Prostate gland (tissue), 2 donors: ENCODE measurements at regions not wholly inside any gene's neighbourhood (a gene's known extent, or its start where the extent isn't known, plus 50 kb on each side); places are given as distances from the start of the nearest gene placed in this dataset.

Source experiments
- DNase-seq: peaks from one replicate; pipeline ENCODE4 v3.0.0-alpha.2; 2019; ENCODE audit warnings: low spot score
- H3K27ac ChIP-seq, 2 donors: fragments of 200-600 bp; sonication (generic); 2 replicates each; pipeline ENCODE4 v1.5.1; 2017 to 2019
- H3K27me3 ChIP-seq: fragments of 200-600 bp; sonication (generic); replicated peaks from 2 replicates; pipeline ENCODE4 v1.5.1; 2019; ENCODE audit not compliant: insufficient read depth
- H3K36me3 ChIP-seq, 2 donors: fragments of 200-600 bp; sonication (generic); 1 replicate in 1 of 2; 2 replicates in 1 of 2; pipeline versions ENCODE4 v1.5.1 to v1.8.1; 2017 to 2019
- H3K4me1 ChIP-seq: fragments of 200-600 bp; sonication (generic); replicated peaks from 2 replicates; pipeline ENCODE4 v1.5.1; 2019
- H3K4me3 ChIP-seq, 2 donors: fragments of 200-600 bp; sonication (generic); 2 replicates each; pipeline ENCODE4 v1.5.1; 2017 to 2019
- H3K9me3 ChIP-seq: fragments of 200-600 bp; sonication (generic); 2 replicates; pipeline ENCODE4 v1.5.1; 2017
- POLR2A ChIP-seq: fragments of 450-650 bp; IDR thresholded peaks from one replicate; pipeline ENCODE4 v1.6.1; 2016; ENCODE audit warnings: antibody characterized with exemption, mild to moderate bottlenecking
- POLR2AphosphoS5 ChIP-seq: sonication (generic); formaldehyde crosslinking; IDR thresholded peaks from one replicate; pipeline ENCODE4 v1.6.1; 2017; ENCODE audit warnings: antibody characterized with exemption
- WGBS: methylation state at CpG from one replicate; pipeline ENCODE4 v1.1.5; 2018; 5-methylcytosine and 5-hydroxymethylcytosine counted together
- intact Hi-C: fragments of 100-400 bp; cut with DNase I; formaldehyde crosslinking; loops from one replicate; pipeline ENCODE4 v1.14.2; 2022
- TF ChIP-seq, protein P1 (sequence below), 4 experiments: fragments of 200-600 bp in 2 of 4; fragments of 450-650 bp in 2 of 4; sonication (generic) in 2 of 4; IDR thresholded peaks; 1 replicate in 3 of 4; 2 replicates in 1 of 4; pipeline ENCODE4 v1.5.1; 2016 to 2019; ENCODE audit warnings: antibody characterized with exemption in 4 of 4, mild to moderate bottlenecking in 2 of 4, moderate library complexity in 2 of 4

DNA sequence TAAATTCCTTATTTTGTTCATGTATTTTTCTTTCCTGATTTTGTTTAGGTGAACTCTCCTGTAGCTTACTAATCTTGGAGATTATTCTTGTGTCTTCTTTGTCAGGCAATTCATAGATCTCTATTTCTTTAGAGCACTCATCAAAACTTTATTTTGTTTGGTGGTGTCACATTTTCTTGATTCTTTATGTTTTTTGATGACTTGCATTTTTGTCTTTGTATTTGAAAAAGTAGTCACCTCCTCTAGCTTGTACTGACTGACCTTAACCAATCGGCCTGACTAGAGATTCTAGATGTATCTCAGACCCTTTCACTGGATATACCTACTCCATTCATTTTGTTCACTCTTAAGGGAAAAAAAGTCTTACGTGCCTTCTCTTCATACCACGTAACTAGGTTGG lies 986.3 kb upstream of the LRRTM1 start:
- Histone ChIP-seq H3K4me1 (no peaks in the 10 kb centered on the region), H3K4me3 (no peak overlapping the region), H3K36me3 (no peaks in the 10 kb centered on the region), H3K27me3 (no peaks in the 10 kb centered on the region), H3K27ac (no peak overlapping the region), H3K9me3 (no peaks in the 10 kb centered on the region)
- TF ChIP-seq, protein P1, sequence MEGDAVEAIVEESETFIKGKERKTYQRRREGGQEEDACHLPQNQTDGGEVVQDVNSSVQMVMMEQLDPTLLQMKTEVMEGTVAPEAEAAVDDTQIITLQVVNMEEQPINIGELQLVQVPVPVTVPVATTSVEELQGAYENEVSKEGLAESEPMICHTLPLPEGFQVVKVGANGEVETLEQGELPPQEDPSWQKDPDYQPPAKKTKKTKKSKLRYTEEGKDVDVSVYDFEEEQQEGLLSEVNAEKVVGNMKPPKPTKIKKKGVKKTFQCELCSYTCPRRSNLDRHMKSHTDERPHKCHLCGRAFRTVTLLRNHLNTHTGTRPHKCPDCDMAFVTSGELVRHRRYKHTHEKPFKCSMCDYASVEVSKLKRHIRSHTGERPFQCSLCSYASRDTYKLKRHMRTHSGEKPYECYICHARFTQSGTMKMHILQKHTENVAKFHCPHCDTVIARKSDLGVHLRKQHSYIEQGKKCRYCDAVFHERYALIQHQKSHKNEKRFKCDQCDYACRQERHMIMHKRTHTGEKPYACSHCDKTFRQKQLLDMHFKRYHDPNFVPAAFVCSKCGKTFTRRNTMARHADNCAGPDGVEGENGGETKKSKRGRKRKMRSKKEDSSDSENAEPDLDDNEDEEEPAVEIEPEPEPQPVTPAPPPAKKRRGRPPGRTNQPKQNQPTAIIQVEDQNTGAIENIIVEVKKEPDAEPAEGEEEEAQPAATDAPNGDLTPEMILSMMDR (IDR thresholded peaks at IDR 0.05) = no peak
- TF ChIP-seq POLR2AphosphoS5 (no peak), POLR2A (no peak)
- no peak for DNase-seq
- intact Hi-C loops = no loop called here
- WGBS = 93% methylated on average over 3 of the region's 3 CpGs

- 10% methylated on average over 2 of the region's 2 CpGs for WGBS
- TF ChIP-seq, protein P1 (IDR thresholded peaks at IDR 0.05) = no peak
- TF ChIP-seq POLR2AphosphoS5 (no peak), POLR2A (no peak)
- intact Hi-C loops = no loop called here
- Histone ChIP-seq H3K9me3 (no peaks in the 10 kb centered on the region), H3K27me3 (no peaks in the 10 kb centered on the region), H3K27ac (no peak overlapping the region), H3K4me1 (no peaks in the 10 kb centered on the region), H3K36me3 (no peaks in the 10 kb centered on the region), H3K4me3 (no peak overlapping the region)
- no peak for DNase-seq
These were observed 978.5 kb upstream of the LRRTM1 start for GRCh38 chr2:81283081-81283480.

- Histone ChIP-seq H3K9me3 (no peaks in the 10 kb centered on the region), H3K36me3 (no peaks in the 10 kb centered on the region), H3K27me3 (no peaks in the 10 kb centered on the region), H3K4me1 (no peaks in the 10 kb centered on the region), H3K4me3 (no peak overlapping the region), H3K27ac (no peak overlapping the region)
- WGBS = 81% methylated on average over 2 of the region's 2 CpGs
- intact Hi-C loops = no loop called here
- DNase-seq = no peak
- TF ChIP-seq, protein P1 (IDR thresholded peaks at IDR 0.05) = no peak
- TF ChIP-seq POLR2AphosphoS5 = no peak
- no peak for TF ChIP-seq POLR2A
These were observed 977.7 kb upstream of the LRRTM1 start for GRCh38 chr2:81282151-81282769.

- no peak for DNase-seq
- intact Hi-C loops = no loop called here
- Histone ChIP-seq H3K36me3 (no peaks in the 10 kb centered on the region), H3K9me3 (no peaks in the 10 kb centered on the region), H3K27me3 (no peaks in the 10 kb centered on the region), H3K4me3 (no peak overlapping the region), H3K27ac (no peak overlapping the region), H3K4me1 (no peaks in the 10 kb centered on the region)
- no peak for TF ChIP-seq POLR2A
- TF ChIP-seq POLR2AphosphoS5 = no peak
- WGBS = 97% methylated on average over 1 of the region's 1 CpG
These were observed 972.0 kb upstream of the LRRTM1 start for GRCh38 chr2:81276595-81276994.

DNA sequence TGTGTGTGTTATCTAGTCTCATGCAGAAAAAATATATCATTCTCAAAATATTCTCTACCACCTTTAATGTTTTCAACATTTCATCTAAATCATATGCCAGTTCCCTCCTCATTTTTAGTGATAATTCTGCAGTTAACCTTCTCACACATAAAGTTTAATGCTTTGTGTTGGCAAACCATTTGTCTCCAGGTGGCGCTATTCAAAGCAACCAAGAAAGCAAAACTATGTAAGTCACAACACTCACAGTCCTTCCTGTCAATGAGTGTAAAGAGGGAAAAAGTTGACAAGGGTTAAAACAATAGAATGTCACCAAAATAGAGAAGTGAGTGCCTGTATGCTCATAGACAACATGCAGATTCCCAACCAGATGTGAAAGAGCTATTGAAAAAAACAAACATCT lies 961.6 kb upstream of the LRRTM1 start:
- WGBS = 11% methylated on average over 1 of the region's 1 CpG
- H3K4me3 ChIP-seq = no peak overlapping the region
- no peaks in the 10 kb centered on the region for H3K36me3 ChIP-seq
- H3K9me3 ChIP-seq = no peaks in the 10 kb centered on the region
- intact Hi-C loops = no loop called here
- no peaks in the 10 kb centered on the region for H3K27me3 ChIP-seq
- no peak overlapping the region for H3K27ac ChIP-seq
- H3K4me1 ChIP-seq = no peaks in the 10 kb centered on the region
- no peak for DNase-seq
- TF ChIP-seq, protein P1 (IDR thresholded peaks at IDR 0.05) = no peak
